NCI-H524 treated with DMSO at 0.1 percent for 48 hours (cell line): ENCODE measurements at regions not wholly inside any gene's neighbourhood (a gene's known extent, or its start where the extent isn't known, plus 50 kb on each side); places are given as distances from the start of the nearest gene placed in this dataset.

ENCODE experiments used
- DNase-seq: peaks from one replicate; lab custom pipeline; 2025; lab: John Stamatoyannopoulos, UW

GRCh38 chr16:73683804-73684203, 612.8 kb upstream of the PSMD7 start:
- DNase-seq = no peak

- DNase-seq = no peak
Observed at GRCh38 chr16:73672135-73672534, 624.2 kb upstream of the ZFHX3 start.

GRCh38 chr16:73670836-73671820, 623.2 kb upstream of the ZFHX3 start:
- DNase-seq = no peak

- no peak for DNase-seq
Observed at GRCh38 chr16:73669535-73670274, 621.8 kb upstream of the ZFHX3 start.

- DNase-seq = no peak
Observed at GRCh38 chr16:73663720-73664119, 615.8 kb upstream of the ZFHX3 start.

- DNase-seq = no peak
Observed at GRCh38 chr16:73636196-73636595, 588.3 kb upstream of the ZFHX3 start.

GRCh38 chr16:73629011-73629410, 581.1 kb upstream of the ZFHX3 start:
- DNase-seq = no peak

- no peak for DNase-seq
Observed at GRCh38 chr16:73617738-73618137, 569.8 kb upstream of the ZFHX3 start.

GRCh38 chr16:73616770-73617169, 568.8 kb upstream of the ZFHX3 start:
- DNase-seq = no peak

- no peak for DNase-seq
Observed at GRCh38 chr16:73616166-73616753, 568.3 kb upstream of the ZFHX3 start.

- DNase-seq = no peak
Observed at GRCh38 chr16:73615071-73615940, 567.4 kb upstream of the ZFHX3 start.

GRCh38 chr16:73614131-73614530, 566.2 kb upstream of the ZFHX3 start:
- no peak for DNase-seq

- DNase-seq = no peak
Observed at GRCh38 chr16:73610605-73611156, 562.8 kb upstream of the ZFHX3 start.

GRCh38 chr16:73610160-73610559, 562.2 kb upstream of the ZFHX3 start:
- DNase-seq = no peak

- no peak for DNase-seq
Observed at GRCh38 chr16:73608911-73609310, 561.0 kb upstream of the ZFHX3 start.

GRCh38 chr16:73605309-73605708, 557.4 kb upstream of the ZFHX3 start:
- DNase-seq = no peak

- DNase-seq = no peak
Observed at GRCh38 chr16:73601911-73602310, 554.0 kb upstream of the ZFHX3 start.

GRCh38 chr16:73599870-73600269, 551.9 kb upstream of the ZFHX3 start:
- no peak for DNase-seq

GRCh38 chr16:73599351-73599750, 551.4 kb upstream of the ZFHX3 start:
- DNase-seq = no peak

- DNase-seq = no peak
Observed at GRCh38 chr16:73584157-73584556, 536.2 kb upstream of the ZFHX3 start.

- peak; percentile 25 for DNase-seq
Observed at GRCh38 chr16:73572135-73572828, 524.4 kb upstream of the ZFHX3 start.
